Transverse colon (tissue), 3 donors: ENCODE measurements at regions not wholly inside any gene's neighbourhood (a gene's known extent, or its start where the extent isn't known, plus 50 kb on each side); places are given as distances from the start of the nearest gene placed in this dataset.

Experiments
- CTCF ChIP-seq, 5 experiments: fragments of 200-600 bp in 3 of 5; fragments of 450-650 bp in 2 of 5; sonication (generic) in 3 of 5; IDR thresholded peaks; 1 replicate in 2 of 5; 2 replicates in 3 of 5; pipeline ENCODE4 v1.5.1; 2016 to 2017; ENCODE audit warnings: antibody characterized with exemption in 5 of 5, inconsistent platforms in 3 of 5, mild to moderate bottlenecking in 2 of 5, moderate library complexity in 1 of 5
- POLR2A ChIP-seq: fragments of 450-650 bp; IDR thresholded peaks from one replicate; pipeline ENCODE4 v1.6.1; 2016; ENCODE audit warnings: antibody characterized with exemption, mild to moderate bottlenecking, moderate library complexity

GRCh38 chr9:3746296-3747275, 220.8 kb upstream of the RFX3 start:
- TF ChIP-seq CTCF (IDR thresholded peaks at IDR 0.05) = no peak
- TF ChIP-seq POLR2A = no peak
